NCI-H748 (cell line): ENCODE measurements at regions not wholly inside any gene's neighbourhood (a gene's known extent, or its start where the extent isn't known, plus 50 kb on each side); places are given as distances from the start of the nearest gene placed in this dataset.
"Not testable (repeated sequence)": the region's sequence is repeated elsewhere in the genome, so short reads cannot be mapped to it uniquely, and the experiment has no call there.

Experiments
- DNase-seq: peaks from one replicate; lab custom pipeline; 2025; ENCODE audit not compliant: unreplicated experiment; lab: John Stamatoyannopoulos, UW

DNA sequence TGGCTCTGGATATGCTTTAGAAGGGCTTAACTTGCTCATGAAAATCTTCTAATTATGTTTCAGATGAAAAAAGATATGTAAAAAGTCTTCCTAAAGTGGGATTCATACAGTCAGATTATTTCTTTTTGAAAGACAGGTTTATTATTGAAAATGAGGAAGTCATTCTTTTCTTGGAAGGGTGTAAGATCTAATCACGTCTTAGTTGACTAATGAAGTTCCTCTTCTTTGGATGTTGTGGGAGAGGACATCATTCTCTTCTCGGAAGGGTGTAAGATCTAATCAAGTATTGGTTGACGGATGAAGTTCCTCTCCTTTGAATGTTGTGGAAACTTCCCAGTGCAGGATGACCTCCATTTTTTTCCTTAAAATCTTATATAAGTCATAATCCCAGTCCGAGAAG lies 74.9 kb downstream of the ALG10 start:
- no peak for DNase-seq

DNA sequence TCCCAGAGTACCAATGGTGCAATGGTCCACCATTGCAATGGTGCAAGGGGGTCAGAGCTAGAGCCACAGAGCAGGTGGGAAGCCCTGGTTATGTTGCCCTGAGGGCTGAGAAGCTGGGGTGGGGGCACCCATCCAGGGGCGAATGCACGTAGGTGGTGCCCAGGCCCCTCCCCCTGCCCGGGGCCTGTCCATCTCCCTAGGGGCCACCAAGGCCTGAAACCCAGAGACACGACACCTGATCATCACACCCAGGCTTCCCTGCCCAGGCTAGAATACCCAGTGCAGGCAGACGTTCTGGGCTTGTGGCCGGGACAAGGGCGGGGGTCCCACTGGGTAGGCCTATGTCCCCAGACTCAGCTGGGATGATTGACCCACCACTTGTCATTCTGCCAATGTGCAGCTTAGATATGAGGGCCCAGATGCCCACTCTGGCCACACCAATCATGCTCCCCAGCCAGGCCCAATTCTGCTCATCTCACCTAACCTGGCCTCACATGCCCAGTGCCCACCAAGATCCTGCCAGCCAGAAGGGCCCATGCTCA lies 83.2 kb downstream of the ALG10 start:
- DNase-seq = no peak

DNA sequence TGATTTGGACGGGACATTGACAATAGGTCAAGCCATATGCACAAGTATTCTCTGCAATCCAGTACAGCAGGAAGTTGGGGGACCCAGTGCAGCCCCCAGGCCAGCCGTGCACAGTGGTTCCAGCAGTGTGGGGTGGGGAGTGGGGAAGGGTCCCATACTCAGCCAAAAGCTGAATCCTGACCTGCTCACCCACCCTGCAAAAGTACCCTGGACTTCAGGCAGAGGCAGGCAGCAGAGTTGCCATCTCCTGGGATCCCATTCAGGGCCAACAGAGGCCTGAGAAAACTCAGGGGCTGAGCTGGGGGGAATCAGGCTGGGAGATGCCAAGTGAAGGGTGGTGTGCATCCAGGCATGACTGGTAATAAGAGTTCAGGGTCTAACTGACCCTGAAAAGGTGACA lies 83.9 kb downstream of the ALG10 start:
- DNase-seq = no peak

DNA sequence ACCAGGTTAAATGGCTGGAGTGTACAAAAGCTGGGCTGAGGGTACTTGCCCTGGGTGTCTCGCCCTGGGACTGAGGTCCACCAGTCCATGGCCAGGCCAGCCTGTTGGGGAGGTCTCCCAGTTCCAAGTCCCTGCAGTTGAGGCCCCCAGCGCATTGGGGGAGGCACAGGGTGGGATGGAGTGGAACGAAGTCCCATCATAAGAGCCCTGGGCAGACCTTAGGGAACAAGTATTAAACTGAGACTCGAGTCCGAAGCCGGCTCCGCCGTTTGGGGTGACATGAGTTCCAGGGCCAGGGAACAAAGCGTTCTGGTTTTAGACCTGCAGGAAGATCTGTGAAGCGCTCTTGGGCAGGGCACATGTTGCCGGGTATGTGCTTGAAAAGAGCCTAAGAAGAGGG lies 84.7 kb downstream of the ALG10 start:
- no peak for DNase-seq

DNA sequence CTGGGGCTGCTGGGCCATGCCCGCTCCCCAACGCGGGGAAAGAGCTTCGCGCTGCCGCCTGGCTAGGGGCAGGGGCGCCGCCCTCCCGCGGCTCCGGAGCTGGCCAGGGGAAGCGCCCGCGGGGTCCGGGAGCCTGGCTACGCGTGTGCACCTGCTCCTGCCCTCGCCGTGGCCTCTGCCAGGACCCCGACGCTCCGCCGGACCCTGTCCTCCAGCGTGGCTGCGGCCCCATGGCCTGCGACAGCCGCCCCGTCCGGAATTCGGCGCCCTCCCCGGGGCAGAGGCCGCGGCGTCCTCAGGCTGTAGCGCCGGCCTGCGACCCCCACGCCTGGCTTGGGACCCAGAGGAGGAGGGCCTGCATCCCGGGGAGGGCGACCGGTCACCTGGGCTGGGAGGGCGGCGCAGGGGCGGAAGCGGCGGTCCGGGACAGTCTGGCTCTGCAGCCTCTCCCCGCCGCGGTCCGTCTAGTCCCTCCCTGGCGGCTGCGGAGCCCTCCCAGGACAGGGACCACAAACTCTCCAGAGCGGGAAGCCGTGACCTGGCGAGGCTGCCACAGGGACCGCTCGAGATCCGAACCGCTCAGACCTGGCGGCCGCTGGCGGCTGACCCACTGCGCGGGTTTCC lies 85.6 kb downstream of the ALG10 start:
- DNase-seq = no peak

DNA sequence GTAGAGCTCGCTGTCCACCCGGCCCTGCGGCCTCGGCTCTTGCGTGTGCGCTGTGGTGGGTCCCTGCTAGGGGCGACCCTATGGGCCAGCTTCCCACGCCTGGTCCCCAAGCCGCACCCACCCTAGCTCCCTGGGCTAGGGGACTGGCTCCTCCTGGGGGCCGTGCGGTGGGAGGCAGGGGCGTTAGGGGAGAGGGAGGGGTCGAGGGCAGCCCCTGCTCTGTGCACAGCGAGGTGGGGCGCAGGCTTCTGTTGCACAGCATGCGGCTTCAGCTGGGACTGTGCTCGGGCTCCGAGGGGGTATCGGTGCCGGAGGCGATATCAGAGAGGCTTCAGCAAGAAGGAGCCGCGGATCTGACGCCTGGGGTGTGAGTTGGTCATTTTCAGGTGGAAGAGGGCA lies 86.1 kb downstream of the ALG10 start:
- no peak for DNase-seq

DNA sequence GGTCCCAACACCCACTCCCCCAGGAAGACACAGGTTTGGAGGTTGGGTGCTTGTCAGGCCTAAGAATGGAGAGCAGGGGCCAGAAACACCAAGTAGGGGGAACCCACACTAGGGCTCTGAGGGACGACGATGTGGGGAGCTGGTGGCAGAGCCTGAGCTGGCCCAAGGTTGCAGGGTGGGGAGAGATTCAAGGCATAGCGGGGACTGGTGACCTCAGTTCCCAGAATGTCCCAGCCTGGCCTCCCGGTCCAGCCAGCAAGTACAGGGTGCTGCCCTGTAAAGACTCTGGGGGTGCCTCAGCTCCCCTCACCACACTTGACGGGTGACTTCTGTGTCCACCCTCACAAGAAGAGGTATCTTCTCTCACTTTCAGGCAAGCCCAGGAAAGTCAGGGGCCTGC lies 86.7 kb downstream of the ALG10 start:
- DNase-seq = no peak

DNA sequence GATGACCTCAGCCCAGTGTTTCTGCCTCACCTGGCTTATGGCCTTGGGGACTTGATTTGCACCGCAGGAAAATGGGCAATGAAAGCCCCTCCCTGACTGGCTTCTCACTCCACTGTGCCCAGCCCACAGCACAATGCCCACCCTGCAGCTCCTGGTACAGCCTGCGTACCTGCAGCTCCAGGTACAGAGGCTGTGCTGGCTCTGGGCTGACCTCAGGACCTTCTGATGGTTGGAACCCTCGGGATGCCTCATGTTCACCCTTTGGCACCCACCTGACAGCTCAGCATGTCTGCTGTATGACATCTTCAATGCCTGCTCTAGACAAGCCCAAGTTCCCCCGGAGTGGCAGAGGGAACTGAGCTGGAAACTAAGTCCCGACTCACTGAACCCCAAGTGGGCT lies 87.1 kb downstream of the ALG10 start:
- DNase-seq = no peak

DNA sequence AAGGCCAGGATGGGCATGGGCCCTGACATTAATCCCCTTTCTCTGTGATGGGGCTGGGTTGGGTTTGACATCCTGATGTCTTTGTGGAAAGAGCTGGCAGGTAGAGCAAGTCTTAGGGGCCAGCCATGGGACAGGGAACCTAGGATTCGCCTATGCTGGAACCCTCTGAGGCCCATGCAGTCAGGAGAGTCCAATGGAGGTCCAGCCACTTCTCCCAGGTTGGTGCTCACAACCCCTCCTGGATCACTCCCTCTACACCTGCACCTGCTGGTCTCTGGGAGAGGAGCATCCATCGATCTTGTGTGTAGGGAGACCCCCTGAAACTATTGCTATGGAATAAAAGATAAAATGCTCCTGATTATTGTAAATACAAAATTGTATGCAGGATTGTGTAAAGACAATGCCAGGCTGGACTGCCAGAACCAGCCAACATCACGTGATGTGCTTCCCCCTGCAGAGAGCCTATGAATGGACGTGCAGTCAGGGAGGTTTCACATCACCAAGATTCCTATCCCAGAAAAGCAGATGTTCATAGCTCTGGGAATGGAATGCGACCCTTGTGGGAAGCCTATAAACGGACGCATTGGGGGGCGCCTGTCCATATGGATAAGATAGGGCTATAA lies 87.7 kb downstream of the ALG10 start:
- DNase-seq = peak; percentile 87

DNA sequence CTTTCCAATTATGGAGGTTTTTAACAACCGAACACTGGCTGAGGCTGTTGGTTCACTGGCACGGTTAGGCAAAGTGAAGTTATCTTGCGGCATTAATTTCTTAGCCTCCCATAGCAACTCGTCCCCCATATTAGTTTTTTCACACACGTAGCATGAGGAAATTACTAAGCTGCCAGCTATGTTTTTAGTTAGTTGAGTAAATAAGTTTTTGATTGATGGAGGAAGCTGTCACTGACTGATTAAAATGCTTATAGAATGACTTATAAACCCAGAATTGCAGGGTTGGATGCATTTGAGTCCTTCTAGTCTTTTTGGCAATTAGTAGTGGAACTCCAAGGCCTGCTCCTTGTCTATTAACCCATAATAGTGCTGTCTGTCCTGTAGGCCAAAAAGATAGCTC lies 97.1 kb downstream of the ALG10 start:
- DNase-seq = no peak

DNA sequence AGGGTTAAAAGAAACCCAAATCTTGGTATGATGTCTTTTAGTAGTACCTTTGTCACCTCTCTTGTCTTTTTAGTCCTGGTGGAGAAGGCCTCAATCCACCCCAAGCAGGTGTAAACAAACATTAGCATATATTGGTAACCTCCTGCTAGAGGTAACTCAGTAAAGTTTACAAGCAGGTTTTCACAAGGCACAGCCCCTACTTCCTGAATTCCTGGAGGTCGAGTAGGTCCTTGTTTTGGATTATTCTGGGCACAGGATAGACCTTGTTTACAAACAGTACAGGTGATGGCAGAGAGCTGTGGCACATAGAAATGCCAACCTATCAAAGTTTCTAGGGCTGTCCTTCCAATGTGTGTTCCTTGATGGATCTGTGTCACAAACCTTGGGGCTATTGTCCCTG lies 99.1 kb downstream of the ALG10 start:
- DNase-seq = no peak

DNA sequence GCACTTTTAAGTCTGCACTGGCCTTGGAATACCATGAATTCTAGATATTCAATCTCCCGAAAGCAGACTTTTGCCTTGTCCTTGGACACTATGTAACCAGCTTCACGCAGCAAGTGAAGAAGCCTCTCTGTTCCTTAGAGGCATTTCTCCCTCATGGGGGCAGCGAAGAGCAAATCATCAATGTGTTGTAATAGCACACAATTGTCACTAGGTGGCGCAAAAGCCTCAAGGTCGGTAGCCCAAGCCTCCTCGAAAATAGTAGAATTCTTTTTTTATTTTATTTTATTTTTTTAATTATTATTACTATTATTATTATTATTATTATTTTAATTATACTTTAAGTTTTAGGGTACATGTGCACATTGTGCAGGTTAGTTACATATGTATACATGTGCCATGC lies 100.8 kb downstream of the ALG10 start:
- peak; percentile 69 for DNase-seq

DNA sequence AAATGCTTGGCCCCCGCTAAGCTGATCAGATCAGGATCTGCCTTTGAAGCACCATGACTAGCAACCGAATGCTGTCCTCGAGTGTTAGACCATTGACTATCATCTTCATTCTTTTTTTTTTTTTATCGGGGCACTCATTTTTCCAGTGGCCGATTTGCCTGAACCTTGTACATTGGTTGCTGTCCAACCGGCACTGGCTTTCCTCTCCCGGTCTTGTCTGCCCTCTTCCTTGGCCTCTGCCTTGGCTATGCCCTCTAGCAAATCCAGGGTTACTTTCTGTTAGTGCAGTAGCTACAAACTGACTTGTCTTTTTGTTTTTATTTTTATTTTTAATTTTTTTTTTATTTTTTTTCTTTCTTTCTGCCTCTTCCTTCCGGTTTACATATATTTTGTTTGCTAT lies 102.3 kb downstream of the ALG10 start:
- no peak for DNase-seq

DNA sequence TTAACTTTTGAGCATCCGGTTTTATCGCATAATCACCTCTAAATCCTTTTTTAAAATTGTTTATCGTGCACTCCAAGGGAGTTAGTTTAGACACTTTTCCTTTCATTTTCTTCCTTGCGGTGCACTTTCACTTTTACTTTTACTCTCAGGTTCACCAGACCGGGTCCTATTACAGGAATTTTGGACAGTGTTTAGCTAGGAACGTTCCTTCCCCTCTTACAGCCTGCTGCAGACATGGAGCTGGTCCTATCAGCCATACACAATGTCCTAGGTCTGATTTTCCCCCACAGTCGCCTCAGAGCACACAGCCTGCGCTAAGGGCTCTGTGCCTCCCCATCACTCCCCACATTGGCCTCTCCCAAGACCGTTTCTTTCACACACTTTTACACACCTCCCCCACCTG lies 103.9 kb downstream of the ALG10 start:
- DNase-seq = no peak

DNA sequence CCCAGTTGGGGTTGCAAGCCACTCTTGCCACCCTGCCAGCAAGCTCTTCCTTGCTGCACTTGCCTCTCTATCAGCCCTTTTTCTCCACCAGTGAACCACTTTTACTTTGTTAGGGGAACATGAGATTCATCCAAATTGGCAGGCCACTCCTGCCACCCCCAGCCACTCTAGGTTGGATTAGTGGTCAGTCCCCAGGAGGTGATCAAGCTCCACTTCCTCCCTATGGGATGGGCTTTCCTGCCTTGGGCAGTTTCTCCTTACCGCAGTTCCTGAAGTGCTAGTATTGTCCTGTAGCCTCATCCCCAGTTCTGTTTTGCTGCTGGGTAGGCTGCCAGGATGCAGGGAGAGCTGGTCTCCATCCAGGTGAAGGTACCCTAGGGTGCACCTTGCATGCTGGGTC lies 104.5 kb downstream of the ALG10 start:
- no peak for DNase-seq

DNA sequence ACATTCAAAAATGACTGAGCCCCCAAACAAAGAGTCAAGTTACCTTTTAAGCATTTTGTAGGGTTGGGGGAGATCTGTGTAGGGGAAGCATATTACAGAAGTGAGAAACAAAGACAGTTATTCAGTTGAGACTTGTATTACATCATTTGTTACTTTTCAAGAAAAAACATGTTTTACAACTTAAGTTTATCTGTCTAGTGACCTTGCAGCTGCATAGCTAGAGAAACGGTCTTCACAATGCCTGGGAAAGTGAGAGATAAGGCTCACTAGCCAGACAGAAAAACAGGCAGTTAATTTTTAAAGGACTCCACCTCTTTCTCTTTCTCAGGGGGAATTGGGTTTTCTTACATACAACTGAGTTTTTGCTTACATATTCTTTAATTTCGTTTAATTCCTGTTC lies 105.1 kb downstream of the ALG10 start:
- not testable (repeated sequence) for DNase-seq

DNA sequence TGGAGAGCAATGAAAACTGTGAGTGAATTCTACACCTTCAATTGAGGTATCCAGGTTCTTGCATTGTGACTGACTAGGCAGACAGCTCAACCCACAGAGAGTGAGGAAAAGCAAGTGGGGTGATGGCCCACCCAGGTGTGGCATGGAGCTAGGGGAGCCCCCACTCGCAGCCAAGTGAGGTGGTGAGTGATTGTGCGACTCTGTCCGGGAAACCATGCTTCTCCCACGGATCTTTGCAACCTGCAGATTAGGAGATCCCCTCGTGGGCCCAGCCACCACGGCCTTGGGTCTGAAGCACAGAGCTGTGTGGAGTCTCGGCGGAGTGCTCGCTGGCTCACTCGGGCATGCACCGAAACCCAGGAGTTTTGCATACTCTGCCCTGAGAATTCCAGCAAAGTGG lies 120.1 kb downstream of the ALG10 start:
- no peak for DNase-seq

DNA sequence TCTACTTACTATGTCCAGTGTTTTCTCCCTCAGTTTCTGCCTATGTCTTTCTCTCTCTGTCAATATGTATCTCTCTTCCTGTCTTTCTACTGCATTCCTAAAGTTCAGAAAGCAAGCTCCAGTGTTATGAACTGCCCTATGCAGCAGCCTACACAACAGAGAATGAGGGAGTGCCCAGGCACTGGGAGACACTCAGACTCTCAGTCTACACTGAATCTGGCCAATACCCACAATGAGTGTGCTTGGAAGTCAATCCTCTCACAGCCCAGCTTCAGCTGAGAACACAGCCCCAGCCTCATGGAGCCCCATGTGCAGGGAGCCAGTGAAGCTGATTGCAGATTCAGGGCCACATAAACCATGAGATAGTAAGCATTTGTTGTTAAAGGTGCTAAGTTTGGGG lies 128.7 kb downstream of the ALG10 start:
- no peak for DNase-seq

DNA sequence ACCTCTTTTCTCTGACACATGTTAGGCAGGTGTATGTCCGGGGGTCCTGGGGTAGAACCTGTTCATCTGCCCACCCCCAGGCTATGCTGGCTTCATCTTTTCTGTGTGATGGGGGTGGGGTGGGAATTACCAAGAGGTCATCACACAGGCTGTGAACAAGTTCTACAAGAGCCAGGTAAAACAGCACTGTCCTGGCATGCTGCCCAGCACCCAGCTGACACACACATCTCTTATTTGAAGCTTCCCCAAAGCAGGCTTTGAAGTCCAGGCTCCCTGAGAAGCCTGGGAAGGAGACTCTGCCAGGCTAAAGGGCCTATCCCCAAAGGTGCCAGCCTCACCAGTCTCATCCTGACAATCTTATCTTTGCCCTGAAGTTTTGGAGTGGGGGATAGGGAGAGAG lies 141.1 kb downstream of the ALG10 start:
- DNase-seq = peak; percentile 81

DNA sequence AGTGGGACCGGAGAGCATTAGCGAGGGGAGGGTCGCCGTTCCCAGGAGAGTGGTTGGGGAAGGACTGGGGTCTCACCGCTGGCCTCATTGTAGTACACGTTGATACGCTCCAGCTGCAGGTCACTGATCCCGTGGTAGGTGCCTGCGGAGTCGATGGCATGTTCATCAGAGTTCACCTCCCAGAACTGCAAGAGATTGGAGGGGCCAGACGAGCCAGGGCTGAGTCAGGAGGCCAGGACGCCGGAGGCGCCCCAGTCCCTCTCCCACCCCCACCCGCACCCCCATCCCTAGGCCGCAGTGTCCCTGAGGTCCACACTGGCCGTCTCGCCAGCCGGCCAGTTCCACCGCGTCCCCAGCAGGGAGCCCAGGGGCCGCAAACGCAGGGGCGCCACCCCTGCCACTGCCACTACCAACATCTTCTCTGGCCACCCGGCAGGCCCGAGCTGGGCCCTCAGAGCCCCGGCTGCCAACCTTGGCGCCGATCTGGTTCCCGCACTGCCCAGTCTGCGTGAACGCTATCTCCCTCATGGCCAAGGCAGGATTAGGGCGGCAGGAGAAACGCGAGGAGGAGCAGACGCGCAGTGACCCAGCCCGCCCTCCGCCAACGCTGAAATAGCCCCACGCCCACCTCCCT lies 144.2 kb downstream of the ALG10 start:
- no peak for DNase-seq

DNA sequence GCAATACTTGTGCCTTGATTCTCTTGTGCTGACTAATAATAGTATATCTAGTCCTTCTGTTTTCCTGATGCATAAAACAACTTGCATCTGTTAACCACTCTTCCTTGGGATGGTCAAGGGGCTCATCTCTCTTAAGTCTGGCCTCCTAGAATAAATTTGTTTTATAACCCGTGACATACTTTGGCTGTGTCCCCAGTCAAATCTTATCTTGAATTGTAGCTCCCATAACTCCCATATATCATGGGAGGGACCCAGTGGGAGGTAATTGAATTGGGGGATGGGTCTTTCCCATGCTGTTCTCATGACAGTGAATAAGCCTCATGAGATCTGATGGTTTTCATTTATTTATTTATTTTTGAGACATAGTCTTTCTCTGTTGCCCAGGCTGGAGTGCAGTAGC lies 146.2 kb downstream of the ALG10 start:
- not testable (repeated sequence) for DNase-seq

DNA sequence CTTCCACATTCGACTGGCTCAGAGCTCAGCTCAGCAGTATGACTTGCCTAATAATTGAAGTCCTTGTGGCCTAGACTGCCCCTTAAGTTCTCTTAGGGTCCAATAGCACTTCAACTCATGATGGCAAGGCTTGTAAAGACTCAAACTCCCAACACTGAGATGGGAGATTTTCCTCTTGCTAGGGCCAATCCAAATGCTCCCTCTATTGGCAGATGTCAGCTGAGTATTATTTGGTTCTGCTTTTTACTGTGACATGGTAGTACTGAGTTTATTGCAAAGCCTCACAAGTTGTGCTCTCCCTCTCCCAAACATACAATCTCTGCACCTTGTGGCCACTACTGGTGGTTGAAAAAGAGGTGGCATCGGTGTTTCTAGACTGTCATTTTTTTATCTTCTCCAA lies 164.2 kb downstream of the ALG10 start:
- peak; percentile 27 for DNase-seq

DNA sequence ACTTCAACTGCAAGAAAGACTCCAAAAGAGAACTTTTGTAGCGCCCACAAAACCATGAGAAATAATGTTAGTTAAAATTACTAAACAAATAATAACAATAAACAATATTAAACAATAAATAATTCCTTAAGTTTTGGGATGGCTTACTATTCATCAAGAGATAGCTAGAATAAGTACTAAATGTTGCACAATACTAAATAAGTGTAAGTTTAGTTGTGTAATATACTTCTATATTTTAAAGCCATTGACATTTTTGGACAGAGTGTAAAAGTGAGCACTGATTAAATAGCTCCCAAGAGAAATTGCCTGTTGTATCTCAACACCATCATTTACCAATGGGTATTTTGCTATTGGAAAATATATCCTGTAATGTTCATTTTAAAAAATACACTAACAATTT lies 166.7 kb downstream of the ALG10 start:
- no peak for DNase-seq
